ENCODE measurements at regions not wholly inside any gene's neighbourhood (a gene's known extent, or its start where the extent isn't known, plus 50 kb on each side); places are given as distances from the start of the nearest gene placed in this dataset.

DNA sequence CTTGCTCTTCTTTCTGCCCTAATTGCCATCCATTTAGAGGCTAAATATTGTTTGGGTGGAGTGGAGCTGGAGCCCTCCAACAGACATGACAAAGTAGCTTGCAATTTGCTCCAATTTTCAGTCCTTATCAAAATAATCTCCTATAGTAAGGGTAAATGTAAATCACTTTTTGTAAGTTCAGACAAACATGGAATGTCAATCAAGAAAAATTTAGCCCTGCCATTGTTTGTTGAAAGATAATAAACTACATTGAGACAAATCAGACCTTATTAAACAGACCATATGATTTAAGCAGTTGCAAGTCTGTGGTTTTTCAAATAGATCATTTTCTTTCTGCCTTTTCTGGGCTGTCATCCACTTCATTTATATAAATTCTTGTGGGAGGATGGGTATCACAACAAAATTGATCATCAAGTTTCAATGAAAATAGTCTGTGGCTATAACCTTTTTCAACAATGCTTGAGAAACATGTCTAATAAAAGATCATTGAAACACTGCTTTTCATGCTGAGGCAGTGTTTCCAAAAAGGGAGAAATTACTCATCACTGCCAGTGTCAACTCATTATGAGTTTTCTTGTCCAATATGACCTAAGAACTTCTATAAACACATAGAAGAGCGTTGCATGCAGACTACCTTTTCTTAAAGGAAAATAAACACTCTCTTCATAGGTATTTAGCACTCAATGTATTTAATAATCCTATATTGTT is 1152.0 kb upstream of the B3GALT2 start:
- no peak for DNase-seq (ENCODE audit: low read depth)

- no peak for DNase-seq (ENCODE audit: low read depth)
Observed at GRCh38 chr1:194333240-194333639, 1146.8 kb upstream of the B3GALT2 start.

- DNase-seq (ENCODE audit: low read depth) = no peak
Observed at GRCh38 chr1:194331758-194332157, 1145.3 kb upstream of the B3GALT2 start.

DNA sequence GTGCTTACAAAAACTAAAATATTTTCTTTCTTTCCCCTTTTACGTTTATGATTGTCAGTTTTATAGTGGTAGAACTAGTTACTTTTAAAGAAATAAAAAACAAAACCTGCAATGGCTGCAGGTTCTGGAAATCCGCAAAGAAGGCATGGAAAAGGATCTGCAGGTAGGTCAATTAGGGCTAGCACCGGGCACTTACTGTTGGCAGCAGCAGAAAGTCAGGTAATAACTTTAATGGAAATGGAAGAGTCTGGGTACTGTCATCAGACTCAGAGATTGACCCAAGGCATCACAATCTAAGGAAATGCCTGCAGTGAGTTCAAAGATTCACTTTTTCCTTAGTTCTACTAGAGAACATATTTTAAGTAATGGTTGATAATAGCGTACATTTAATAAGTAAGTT is 1136.3 kb upstream of the B3GALT2 start:
- DNase-seq (ENCODE audit: low read depth) = no peak

DNA sequence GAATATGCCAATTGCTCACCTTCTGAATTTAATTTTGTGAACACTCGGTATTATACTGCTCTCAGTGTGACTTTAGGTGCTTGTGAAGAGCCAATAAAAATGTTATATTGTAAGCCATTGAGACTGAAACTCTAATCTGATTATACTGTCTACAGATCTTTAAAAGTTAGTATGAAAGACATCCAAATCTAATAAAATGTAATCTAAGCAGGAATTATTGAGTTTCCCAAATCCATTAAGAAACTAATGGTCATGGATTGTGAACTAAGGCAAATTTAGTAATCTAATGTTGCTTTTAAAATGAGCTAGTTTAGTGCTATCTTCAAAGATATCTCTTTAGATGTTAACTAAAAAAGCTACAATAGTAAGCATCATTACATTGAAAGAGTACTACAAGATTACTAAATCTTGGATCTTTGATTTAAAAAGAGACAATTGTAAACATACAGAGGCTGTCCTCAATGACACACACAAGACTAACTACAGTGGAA is 1132.4 kb upstream of the B3GALT2 start:
- DNase-seq (ENCODE audit: low read depth) = no peak

DNA sequence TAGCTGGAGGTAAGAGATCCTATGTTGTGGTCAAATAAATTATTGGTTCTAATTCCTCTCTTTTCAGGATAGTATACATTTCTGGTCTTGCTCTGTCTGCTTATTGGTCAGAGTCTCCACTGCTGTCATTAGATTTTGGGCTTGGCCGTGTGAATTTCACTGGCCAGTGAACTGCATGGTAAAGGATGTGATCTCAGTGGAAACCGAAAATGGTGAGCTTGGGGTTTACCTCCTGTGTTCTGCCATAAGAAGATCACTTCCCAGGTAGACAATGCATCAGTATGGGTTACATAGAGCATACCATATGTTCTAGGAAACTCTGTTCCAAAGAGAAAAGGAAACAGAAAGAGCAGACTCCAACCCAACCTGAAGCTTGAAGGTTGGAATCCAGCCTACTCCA is 1123.3 kb upstream of the B3GALT2 start:
- no peak for DNase-seq (ENCODE audit: low read depth)

GRCh38 chr1:194309269-194309668 is 1122.9 kb upstream of the B3GALT2 start:
- no peak for DNase-seq (ENCODE audit: low read depth)

DNA sequence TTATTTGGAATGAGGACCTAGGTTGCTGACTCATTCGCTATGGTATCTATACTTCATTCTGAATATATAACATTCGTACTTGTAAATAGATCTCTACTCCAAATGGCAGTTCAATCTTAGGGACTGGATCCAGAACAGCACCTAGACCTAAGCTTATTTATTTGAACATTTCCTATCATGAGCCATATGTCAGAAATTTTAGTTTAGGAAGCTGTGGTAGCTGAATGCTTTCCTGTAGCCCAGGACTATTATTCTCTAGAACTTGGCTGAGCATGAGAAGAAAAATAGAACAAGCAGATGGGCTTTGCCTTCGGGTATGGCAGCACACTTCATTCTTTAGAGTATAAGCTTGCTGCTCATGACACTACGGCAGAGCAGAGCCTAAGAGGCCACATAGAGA is 1114.4 kb upstream of the B3GALT2 start:
- no peak for DNase-seq (ENCODE audit: low read depth)

- DNase-seq (ENCODE audit: low read depth) = no peak
Observed at GRCh38 chr1:194300340-194300739, 1113.9 kb upstream of the B3GALT2 start.

- DNase-seq (ENCODE audit: low read depth) = no peak
Observed at GRCh38 chr1:194298007-194298598, 1111.7 kb upstream of the B3GALT2 start.

DNA sequence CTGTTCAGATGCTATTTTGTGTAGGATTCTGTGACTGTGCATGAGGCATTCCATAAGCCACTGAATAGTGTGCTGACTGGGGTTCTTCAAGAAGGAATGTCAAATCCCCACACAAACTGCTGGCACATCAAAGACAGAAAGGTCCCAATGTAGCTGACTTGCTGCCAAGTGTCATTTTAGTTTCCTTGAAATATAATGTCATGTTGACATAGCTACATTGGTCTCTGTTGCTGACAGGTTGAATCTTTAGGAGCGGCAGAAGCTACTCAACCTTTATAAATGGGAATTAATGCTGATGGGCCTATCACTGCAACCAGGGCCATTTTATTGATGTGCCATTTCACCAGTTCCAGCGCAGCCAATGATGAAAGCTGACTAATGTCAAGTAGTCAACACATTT is 1110.7 kb upstream of the B3GALT2 start:
- no peak for DNase-seq (ENCODE audit: low read depth)

DNA sequence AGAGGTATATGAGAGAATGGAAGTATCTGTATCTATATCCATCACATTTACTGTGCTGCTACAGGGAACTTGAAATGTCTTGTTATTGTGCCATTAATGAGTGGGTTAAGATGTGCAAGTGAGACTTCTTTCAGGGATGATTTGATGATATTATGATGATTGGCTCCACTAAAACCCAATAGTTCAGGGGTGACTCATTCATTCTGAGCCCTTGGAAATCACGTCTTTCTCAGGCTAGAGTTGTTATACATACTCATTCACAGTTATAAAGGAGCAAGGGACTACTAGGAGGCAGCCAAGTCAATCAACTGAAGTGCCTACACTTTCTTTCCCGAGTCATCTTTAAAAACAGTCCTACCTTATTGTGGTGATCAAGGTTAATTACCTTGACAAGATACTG is 1109.8 kb upstream of the B3GALT2 start:
- DNase-seq (ENCODE audit: low read depth) = no peak

DNA sequence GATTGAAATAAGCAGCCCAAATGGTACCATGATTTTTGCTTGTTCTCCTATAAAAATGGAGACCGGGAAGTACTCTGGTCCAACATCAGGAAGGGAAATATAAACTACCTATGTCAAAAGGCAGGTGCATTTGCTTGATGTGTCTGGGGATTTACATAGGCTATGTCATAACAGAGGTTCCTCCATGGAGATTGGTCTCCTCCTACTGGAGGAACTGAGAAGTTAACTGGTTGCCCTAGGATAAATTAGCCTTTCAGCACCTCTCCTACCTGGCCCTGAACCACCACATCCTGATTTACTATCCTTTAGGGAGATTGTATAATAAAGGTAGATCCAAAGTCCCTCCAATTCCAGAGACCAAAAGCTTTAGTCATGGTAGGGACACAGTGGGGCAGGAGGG is 1109.3 kb upstream of the B3GALT2 start:
- peak; percentile 15 for DNase-seq (ENCODE audit: low read depth)

DNA sequence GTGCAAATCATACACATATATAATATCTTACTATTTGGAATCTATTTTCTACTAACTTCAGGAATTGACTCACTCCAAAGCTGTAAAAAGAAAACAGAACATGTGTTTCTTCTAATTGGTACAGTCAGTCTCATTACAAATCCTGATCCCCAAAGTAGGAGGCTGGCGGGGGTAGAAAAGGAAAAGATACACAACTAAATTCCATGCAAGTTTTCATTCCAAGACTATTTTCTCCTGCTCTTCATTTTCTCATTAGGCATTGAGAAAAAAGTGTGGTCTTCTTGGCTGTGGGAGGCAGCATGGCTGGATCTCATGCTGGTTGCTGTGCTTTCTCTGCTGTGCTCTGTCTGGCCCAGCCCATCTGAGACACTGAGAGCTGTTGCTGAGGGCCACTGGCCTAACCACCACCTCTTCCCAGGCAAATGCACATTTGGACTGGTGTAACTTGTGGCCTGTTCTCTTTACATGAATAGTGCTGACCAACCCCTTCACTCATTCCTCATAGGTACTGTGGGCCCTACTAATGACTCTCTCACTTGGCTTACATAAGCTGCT is 1107.5 kb upstream of the B3GALT2 start:
- DNase-seq (ENCODE audit: low read depth) = no peak

DNA sequence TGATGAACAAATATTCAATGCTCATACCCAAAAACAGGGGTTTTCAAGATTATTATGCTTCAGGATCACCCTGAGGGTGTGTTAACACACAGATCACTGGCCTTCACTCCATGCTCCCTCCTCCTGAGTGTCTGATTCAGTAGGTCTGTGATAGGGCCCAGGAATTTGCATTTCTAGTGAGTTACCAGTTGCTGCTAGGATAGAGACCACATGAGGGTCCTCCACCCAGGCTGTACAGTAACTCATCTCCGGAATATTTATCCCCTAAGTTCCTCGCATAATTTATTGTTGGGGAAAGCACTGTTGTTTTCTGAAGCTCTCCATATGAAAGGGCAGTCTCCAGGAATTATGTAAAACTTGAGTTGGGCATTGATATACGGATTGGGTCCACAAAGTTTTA is 1106.6 kb upstream of the B3GALT2 start:
- no peak for DNase-seq (ENCODE audit: low read depth)

- DNase-seq (ENCODE audit: low read depth) = peak; percentile 48
Observed at GRCh38 chr1:194289569-194290266, 1103.3 kb upstream of the B3GALT2 start.

- no peak for DNase-seq (ENCODE audit: low read depth)
Observed at GRCh38 chr1:194288238-194288637, 1101.8 kb upstream of the B3GALT2 start.

DNA sequence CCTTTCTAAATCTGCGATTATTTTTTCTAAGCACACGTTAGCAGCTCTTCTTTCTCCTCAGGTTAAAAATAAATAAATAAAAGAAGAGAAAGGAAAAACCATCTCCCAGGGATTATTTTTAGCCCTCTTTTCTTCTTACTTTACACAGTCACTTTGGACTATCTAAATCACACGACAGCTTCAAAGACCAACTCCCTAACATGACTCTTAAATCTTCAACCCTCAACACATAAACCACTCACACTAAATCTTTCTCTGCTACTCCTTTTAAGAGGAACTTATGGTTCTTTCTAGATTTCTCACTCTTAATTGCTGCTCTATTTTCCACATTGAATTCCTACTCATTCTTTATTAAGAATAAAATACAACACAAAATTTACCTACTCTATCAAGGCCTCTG is 1095.0 kb upstream of the B3GALT2 start:
- DNase-seq (ENCODE audit: low read depth) = no peak

- no peak for DNase-seq (ENCODE audit: low read depth)
Observed at GRCh38 chr1:194280463-194280862, 1094.0 kb upstream of the B3GALT2 start.

GRCh38 chr1:194279975-194280374 is 1093.6 kb upstream of the B3GALT2 start:
- no peak for DNase-seq (ENCODE audit: low read depth)

DNA sequence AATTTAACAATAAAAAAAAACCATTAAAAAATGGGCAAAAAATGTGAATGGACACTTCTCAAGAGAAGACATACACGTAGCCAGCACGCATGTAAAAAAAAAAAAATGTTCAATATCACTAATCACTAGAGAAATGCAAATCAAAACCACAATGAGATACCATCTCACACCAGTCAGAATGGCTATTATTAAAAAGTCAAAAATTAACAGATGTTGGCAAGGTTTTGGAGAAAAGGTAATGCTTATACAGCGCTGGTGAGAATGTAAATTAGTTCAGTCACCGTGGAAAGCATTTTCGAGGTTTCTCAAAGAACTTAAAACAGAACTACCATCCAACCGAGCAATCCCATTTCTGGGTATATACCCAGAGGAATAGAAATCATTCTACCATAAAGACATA is 1091.5 kb upstream of the B3GALT2 start:
- no peak for DNase-seq (ENCODE audit: low read depth)

- DNase-seq (ENCODE audit: low read depth) = no peak
Observed at GRCh38 chr1:194273660-194274059, 1087.2 kb upstream of the B3GALT2 start.

DNA sequence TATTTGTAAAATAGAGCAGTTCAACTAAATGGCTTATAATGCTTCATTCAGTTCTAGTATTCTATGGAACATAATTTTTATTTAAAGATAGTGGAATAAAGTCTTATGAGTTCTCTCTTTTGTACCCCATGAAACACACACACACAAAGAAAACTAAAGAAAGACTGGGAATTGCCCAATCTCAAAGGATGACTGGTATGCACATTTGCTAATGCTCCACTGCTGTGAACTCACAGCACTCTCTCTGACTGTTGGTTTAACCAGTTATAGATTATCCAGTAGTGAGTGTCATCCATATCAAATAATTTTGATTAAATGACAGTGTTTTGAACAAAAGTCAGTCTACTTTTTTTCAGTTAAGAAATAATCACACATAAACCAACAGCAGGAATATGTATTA is 1082.4 kb upstream of the B3GALT2 start:
- no peak for DNase-seq (ENCODE audit: low read depth)

Measured in T follicular helper cell (primary cell).